ENCODE measurements at regions not wholly inside any gene's neighbourhood (a gene's known extent, or its start where the extent isn't known, plus 50 kb on each side); places are given as distances from the start of the nearest gene placed in this dataset.

GRCh38 chr1:232211149-232211548 is 418.8 kb downstream of the SIPA1L2 start:
- no peak overlapping the region for H3K9ac ChIP-seq (ENCODE audit: extremely low read depth, low read length, poor library complexity, severe bottlenecking)
- Mint-ChIP-seq H3K4me1 (peaks cover 9% of the 10 kb centered on the region), H3K4me3 (no peak overlapping the region), H3K36me3 (ENCODE audit: low read depth) (no peaks in the 10 kb centered on the region), H3K27me3 (ENCODE audit: insufficient read depth) (no peaks in the 10 kb centered on the region), H3K9me3 (no peaks in the 10 kb centered on the region), H3K27ac (no peak overlapping the region)
- H3K27me3 ChIP-seq (ENCODE audit: control insufficient read depth, insufficient read depth, low read length, poor library complexity, severe bottlenecking) = no peaks in the 10 kb centered on the region
- H3K9me3 ChIP-seq (ENCODE audit: control insufficient read depth, low read length) = no peaks in the 10 kb centered on the region
- peak; percentile 89 for DNase-seq
- peak; percentile 80 for TF ChIP-seq CTCF (conservative IDR thresholded peaks at IDR 0.05)
- H3K4me3 ChIP-seq (ENCODE audit: low read length) = no peak overlapping the region
- no peaks in the 10 kb centered on the region for H3K4me1 ChIP-seq (ENCODE audit: control insufficient read depth, insufficient read depth, low read length)
- 91 to 100% methylated on average over 1 to 2 of the region's 2 CpGs for WGBS, 2 experiments (ENCODE audit: insufficient coverage in 1 of 2, insufficient read length in 1 of 2)
- H3K27ac ChIP-seq (ENCODE audit: low read depth, low read length) = no peak overlapping the region
- no peaks in the 10 kb centered on the region for H3K36me3 ChIP-seq (ENCODE audit: control insufficient read depth, insufficient read depth, low read length)

GRCh38 chr1:232209357-232209756 is 420.6 kb downstream of the SIPA1L2 start:
- no peak for TF ChIP-seq CTCF (conservative IDR thresholded peaks at IDR 0.05)
- peak; percentile 30 for DNase-seq
- H3K9me3 Mint-ChIP-seq = no peaks in the 10 kb centered on the region
- no peak overlapping the region for H3K9ac ChIP-seq (ENCODE audit: extremely low read depth, low read length, poor library complexity, severe bottlenecking)
- no peaks in the 10 kb centered on the region for H3K9me3 ChIP-seq (ENCODE audit: control insufficient read depth, low read length)
- no peaks in the 10 kb centered on the region for H3K4me1 ChIP-seq (ENCODE audit: control insufficient read depth, insufficient read depth, low read length)
- no peaks in the 10 kb centered on the region for H3K36me3 Mint-ChIP-seq (ENCODE audit: low read depth)
- WGBS, 2 experiments (ENCODE audit: insufficient coverage in 1 of 2, insufficient read length in 1 of 2) = 72 to 89% methylated on average over 4 of the region's 4 CpGs
- H3K27ac ChIP-seq (ENCODE audit: low read depth, low read length) = no peak overlapping the region
- no peak overlapping the region for H3K4me3 ChIP-seq (ENCODE audit: low read length)
- no peaks in the 10 kb centered on the region for H3K36me3 ChIP-seq (ENCODE audit: control insufficient read depth, insufficient read depth, low read length)
- H3K4me3 Mint-ChIP-seq = no peak overlapping the region
- H3K27me3 ChIP-seq (ENCODE audit: control insufficient read depth, insufficient read depth, low read length, poor library complexity, severe bottlenecking) = no peaks in the 10 kb centered on the region
- H3K4me1 Mint-ChIP-seq = peaks cover 9% of the 10 kb centered on the region
- no peaks in the 10 kb centered on the region for H3K27me3 Mint-ChIP-seq (ENCODE audit: insufficient read depth)
- no peak overlapping the region for H3K27ac Mint-ChIP-seq

GRCh38 chr1:232207073-232207866 is 422.7 kb downstream of the SIPA1L2 start:
- TF ChIP-seq CTCF (conservative IDR thresholded peaks at IDR 0.05) = no peak
- H3K4me3 ChIP-seq (ENCODE audit: low read length) = no peak overlapping the region
- 93 to 100% methylated on average over 6 to 8 of the region's 8 CpGs for WGBS, 2 experiments (ENCODE audit: insufficient coverage in 1 of 2, insufficient read length in 1 of 2)
- Mint-ChIP-seq H3K27me3 (ENCODE audit: insufficient read depth) (no peaks in the 10 kb centered on the region), H3K36me3 (ENCODE audit: low read depth) (no peaks in the 10 kb centered on the region), H3K9me3 (peaks cover 17% of the 10 kb centered on the region), H3K27ac (no peak overlapping the region), H3K4me1 (peaks cover 9% of the 10 kb centered on the region), H3K4me3 (no peak overlapping the region)
- H3K4me1 ChIP-seq (ENCODE audit: control insufficient read depth, insufficient read depth, low read length) = no peaks in the 10 kb centered on the region
- H3K9ac ChIP-seq (ENCODE audit: extremely low read depth, low read length, poor library complexity, severe bottlenecking) = no peak overlapping the region
- H3K9me3 ChIP-seq (ENCODE audit: control insufficient read depth, low read length) = peaks cover 6% of the 10 kb centered on the region
- no peak overlapping the region for H3K27ac ChIP-seq (ENCODE audit: low read depth, low read length)
- H3K36me3 ChIP-seq (ENCODE audit: control insufficient read depth, insufficient read depth, low read length) = no peaks in the 10 kb centered on the region
- peak; percentile 11 for DNase-seq
- no peaks in the 10 kb centered on the region for H3K27me3 ChIP-seq (ENCODE audit: control insufficient read depth, insufficient read depth, low read length, poor library complexity, severe bottlenecking)

All from endodermal cell (in vitro differentiated cells).